ENCODE measurements at regions not wholly inside any gene's neighbourhood (a gene's known extent, or its start where the extent isn't known, plus 50 kb on each side); places are given as distances from the start of the nearest gene placed in this dataset.

DNA sequence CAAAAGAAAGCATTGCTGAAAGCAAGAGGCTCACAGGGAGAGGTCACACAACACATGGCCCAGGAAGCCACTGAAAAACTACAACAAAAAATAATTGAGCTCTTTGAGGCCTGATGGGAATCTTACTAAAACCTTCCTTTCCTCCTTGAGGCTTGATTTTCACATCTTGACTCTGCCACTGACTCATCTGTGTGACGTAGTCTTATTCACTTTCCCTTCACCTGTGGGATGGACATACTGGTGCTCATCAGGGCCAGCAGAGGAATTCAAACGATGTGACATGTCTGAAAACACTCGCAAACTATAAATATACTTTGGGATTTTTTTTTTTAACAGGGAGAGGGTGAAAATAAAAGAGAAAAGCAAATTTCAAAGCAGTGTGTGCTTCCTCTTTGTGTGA lies 78.3 kb upstream of the ASIC2 start:
- H3K4me3 ChIP-seq (ENCODE audit: control insufficient read depth, low read depth, low read length) = no peak overlapping the region
- TF ChIP-seq, protein P1, sequence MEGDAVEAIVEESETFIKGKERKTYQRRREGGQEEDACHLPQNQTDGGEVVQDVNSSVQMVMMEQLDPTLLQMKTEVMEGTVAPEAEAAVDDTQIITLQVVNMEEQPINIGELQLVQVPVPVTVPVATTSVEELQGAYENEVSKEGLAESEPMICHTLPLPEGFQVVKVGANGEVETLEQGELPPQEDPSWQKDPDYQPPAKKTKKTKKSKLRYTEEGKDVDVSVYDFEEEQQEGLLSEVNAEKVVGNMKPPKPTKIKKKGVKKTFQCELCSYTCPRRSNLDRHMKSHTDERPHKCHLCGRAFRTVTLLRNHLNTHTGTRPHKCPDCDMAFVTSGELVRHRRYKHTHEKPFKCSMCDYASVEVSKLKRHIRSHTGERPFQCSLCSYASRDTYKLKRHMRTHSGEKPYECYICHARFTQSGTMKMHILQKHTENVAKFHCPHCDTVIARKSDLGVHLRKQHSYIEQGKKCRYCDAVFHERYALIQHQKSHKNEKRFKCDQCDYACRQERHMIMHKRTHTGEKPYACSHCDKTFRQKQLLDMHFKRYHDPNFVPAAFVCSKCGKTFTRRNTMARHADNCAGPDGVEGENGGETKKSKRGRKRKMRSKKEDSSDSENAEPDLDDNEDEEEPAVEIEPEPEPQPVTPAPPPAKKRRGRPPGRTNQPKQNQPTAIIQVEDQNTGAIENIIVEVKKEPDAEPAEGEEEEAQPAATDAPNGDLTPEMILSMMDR (IDR thresholded peaks at IDR 0.05; ENCODE audit: control insufficient read depth, insufficient read depth, low read depth, low read length, missing control alignments) = no peak
- DNase-seq (ENCODE audit: low read depth) = no peak

DNA sequence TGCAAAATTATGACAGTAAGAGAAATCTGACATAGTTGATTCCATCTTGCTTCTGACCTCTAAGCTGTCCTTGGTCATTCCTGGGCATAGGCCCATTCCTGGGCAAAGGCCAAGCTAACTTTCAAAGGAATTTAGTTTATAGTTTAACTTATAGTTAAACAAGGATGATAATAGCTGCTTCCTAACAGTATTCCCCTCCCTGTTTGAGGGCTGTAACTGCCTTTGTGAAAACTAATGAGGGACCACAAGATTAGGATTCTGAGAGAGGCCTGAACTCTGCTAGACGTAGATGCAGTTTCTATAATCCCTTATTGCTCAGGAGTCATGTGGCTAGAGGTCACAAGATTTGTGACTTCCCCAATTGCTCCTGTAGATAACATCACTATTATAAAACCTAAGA lies 80.2 kb upstream of the ASIC2 start:
- TF ChIP-seq, protein P1 (IDR thresholded peaks at IDR 0.05; ENCODE audit: control insufficient read depth, insufficient read depth, low read depth, low read length, missing control alignments) = no peak
- DNase-seq (ENCODE audit: low read depth) = no peak
- no peak overlapping the region for H3K4me3 ChIP-seq (ENCODE audit: control insufficient read depth, low read depth, low read length)

DNA sequence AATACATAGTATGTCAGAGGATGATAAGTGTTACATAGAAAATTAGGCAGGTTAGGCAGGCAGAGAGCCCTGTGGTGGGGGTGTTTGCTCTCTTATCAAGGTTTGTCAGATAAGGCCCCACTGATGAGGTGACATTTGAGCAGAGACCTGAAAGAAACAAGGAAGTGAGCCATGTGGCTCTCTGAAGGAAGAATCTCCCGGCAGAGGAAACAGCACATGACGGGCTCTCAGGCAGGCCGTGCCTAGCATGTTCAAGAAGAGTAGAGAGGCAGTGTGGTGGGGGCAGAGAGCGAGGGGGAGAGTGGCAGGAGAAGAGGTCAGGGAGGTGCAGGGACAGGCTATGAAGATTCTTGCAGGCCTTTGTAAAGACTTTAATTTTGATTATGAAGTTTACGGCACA lies 82.0 kb upstream of the ASIC2 start:
- H3K4me3 ChIP-seq (ENCODE audit: control insufficient read depth, low read depth, low read length) = no peak overlapping the region
- no peak for DNase-seq (ENCODE audit: low read depth)
- TF ChIP-seq, protein P1 (IDR thresholded peaks at IDR 0.05; ENCODE audit: control insufficient read depth, insufficient read depth, low read depth, low read length, missing control alignments) = no peak

DNA sequence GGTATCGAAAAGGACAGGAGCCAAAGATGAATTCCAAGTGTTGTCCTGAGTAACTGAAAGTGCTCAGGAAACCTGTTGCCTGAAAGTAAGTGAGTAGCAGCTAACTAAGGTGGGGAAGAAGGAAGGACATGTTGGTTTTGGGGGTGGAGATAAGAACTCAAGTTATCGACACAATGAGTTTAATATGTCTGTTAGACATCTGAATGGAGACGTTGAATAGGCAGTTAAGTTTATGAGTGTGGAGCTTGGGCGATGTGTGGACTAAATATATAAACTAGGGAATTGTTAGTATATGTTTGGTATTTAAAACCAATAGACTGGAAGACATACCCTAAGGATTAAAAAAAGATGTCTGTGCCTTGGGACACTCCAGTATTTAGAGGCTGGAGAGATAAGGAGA lies 82.7 kb upstream of the ASIC2 start:
- H3K4me3 ChIP-seq (ENCODE audit: control insufficient read depth, low read depth, low read length) = no peak overlapping the region
- TF ChIP-seq, protein P1 (IDR thresholded peaks at IDR 0.05; ENCODE audit: control insufficient read depth, insufficient read depth, low read depth, low read length, missing control alignments) = no peak
- no peak for DNase-seq (ENCODE audit: low read depth)

DNA sequence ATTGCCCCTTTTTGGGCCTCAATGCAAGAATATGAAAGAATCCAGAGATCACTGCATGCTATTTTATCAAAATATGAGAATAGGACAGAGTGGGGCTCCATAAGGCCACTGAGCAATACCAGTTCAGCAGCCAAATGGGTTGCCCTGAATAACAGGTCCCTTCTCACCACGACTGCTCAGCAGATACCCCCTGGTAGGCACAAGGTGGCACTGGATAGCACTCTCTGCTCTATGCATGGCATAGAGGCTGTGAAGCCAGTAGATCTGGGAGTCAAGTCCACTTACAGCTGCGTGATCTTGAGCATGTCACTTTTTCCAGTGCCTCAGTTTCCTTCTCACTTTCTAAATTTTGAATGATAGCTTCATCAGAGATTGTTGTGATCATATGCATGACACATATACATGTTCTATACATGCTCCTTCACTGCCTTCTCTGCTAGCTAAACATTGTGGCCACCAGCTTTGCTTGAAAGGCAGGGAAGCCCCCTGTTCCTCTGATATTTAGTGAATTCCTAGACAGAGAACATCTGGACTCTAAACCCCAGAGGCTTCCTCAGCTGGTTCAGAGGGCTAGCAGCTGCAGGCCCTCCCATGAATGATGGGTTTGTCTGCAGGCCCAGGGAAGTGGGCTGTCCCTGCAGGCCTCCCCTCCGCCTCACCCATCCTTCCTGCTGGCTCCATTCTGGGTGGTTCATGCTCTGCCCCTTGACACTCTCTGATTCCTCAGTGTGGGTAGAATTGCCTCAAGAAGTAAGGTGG lies 84.9 kb upstream of the ASIC2 start:
- no peak overlapping the region for H3K4me3 ChIP-seq (ENCODE audit: control insufficient read depth, low read depth, low read length)
- TF ChIP-seq, protein P1 (IDR thresholded peaks at IDR 0.05; ENCODE audit: control insufficient read depth, insufficient read depth, low read depth, low read length, missing control alignments) = no peak
- no peak for DNase-seq (ENCODE audit: low read depth)

DNA sequence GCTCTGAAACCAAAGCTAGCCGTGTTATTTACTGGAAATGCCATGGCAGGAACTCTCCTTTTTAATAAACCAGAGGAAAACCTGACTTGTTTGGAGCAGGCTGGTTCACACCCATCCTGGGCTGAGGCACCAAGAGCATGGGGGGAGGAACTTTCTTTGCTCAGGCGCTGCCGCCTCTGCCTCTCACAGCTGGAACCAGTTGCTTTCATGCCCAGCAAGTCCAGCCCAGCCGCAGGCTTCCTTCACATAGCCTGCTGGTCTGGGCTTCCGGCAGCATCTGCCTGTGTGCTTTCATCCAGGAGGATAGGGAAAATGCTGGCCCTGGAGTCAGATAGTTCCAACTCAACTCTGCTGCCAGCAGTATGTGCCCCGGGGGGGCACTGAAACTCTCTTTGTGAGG lies 88.1 kb upstream of the ASIC2 start:
- no peak for DNase-seq (ENCODE audit: low read depth)
- TF ChIP-seq, protein P1 (IDR thresholded peaks at IDR 0.05; ENCODE audit: control insufficient read depth, insufficient read depth, low read depth, low read length, missing control alignments) = no peak

More for the DNA sequence above, 88.1 kb upstream of the ASIC2 start:
- H3K4me3 ChIP-seq (ENCODE audit: control insufficient read depth, low read depth, low read length) = no peak overlapping the region

Data from AG09309 (cell line).